Lower lobe of right lung (tissue), 2 donors: ENCODE measurements at regions not wholly inside any gene's neighbourhood (a gene's known extent, or its start where the extent isn't known, plus 50 kb on each side); places are given as distances from the start of the nearest gene placed in this dataset.

ENCODE experiments used
- ATAC-seq, 2 donors: fragments of 200-7000 bp; cut with Tn5 transposase; one replicate each; pipeline ENCODE4 v1.9.1; 2020 to 2022; ENCODE audit warnings: mild to moderate bottlenecking in 2 of 2, moderate library complexity in 2 of 2
- DNase-seq: peaks from one replicate; pipeline ENCODE4 v3.0.0-alpha.2; 2020
- H3K27ac ChIP-seq: fragments of 200-600 bp; one replicate; pipeline ENCODE4 v1.8.0; 2022
- H3K27me3 ChIP-seq: fragments of 200-600 bp; one replicate; pipeline ENCODE4 v1.8.0; 2022; ENCODE audit warnings: low read depth
- H3K36me3 ChIP-seq: fragments of 200-600 bp; one replicate; pipeline ENCODE4 v1.8.0; 2022; ENCODE audit warnings: mild to moderate bottlenecking
- H3K4me1 ChIP-seq: fragments of 200-600 bp; one replicate; pipeline ENCODE4 v1.8.0; 2022
- H3K4me3 ChIP-seq: fragments of 200-600 bp; one replicate; pipeline ENCODE4 v1.8.0; 2022; ENCODE audit warnings: mild to moderate bottlenecking
- H3K9me3 ChIP-seq: fragments of 200-600 bp; one replicate; pipeline ENCODE4 v1.8.0; 2022
- CTCF ChIP-seq: fragments of 200-600 bp; IDR thresholded peaks from one replicate; pipeline ENCODE4 v1.8.0; 2022; ENCODE audit warnings: antibody characterized with exemption, mild to moderate bottlenecking
- intact Hi-C: fragments of 100-400 bp; cut with DNase I; formaldehyde crosslinking; loops from one replicate; pipeline ENCODE4 v1.11.0; 2022
- donor health status: DM: no; HTN: yes; CAD: no; lungs with severe emphysema.

GRCh38 chr2:12070581-12070980 is 324.1 kb downstream of the LPIN1 start:
- ATAC-seq = no peak
- H3K9me3 ChIP-seq = no peaks in the 10 kb centered on the region
- no peak for TF ChIP-seq CTCF
- no peak for DNase-seq
- H3K36me3 ChIP-seq = no peaks in the 10 kb centered on the region
- H3K4me1 ChIP-seq = no peaks in the 10 kb centered on the region
- H3K4me3 ChIP-seq = no peak overlapping the region
- no peak overlapping the region for H3K27ac ChIP-seq
- intact Hi-C loops = no loop called here
- H3K27me3 ChIP-seq = no peaks in the 10 kb centered on the region

GRCh38 chr2:12071318-12071717 is 324.9 kb downstream of the LPIN1 start:
- Histone ChIP-seq H3K4me1 (no peaks in the 10 kb centered on the region), H3K4me3 (no peak overlapping the region), H3K36me3 (no peaks in the 10 kb centered on the region), H3K27me3 (no peaks in the 10 kb centered on the region), H3K27ac (no peak overlapping the region), H3K9me3 (no peaks in the 10 kb centered on the region)
- TF ChIP-seq CTCF = no peak
- intact Hi-C loops = no loop called here
- DNase-seq = no peak
- no peak for ATAC-seq

- DNase-seq (no peak), ATAC-seq (no peak)
- H3K27ac ChIP-seq = no peak overlapping the region
- TF ChIP-seq CTCF = no peak
- H3K9me3 ChIP-seq = no peaks in the 10 kb centered on the region
- intact Hi-C loops = no loop called here
- H3K27me3 ChIP-seq = no peaks in the 10 kb centered on the region
- H3K4me1 ChIP-seq = no peaks in the 10 kb centered on the region
- H3K4me3 ChIP-seq = no peak overlapping the region
- no peaks in the 10 kb centered on the region for H3K36me3 ChIP-seq
These were observed 326.9 kb downstream of the LPIN1 start for GRCh38 chr2:12073217-12073852.

- DNase-seq (no peak), ATAC-seq (no peak)
- Histone ChIP-seq H3K9me3 (no peaks in the 10 kb centered on the region), H3K36me3 (no peaks in the 10 kb centered on the region), H3K27me3 (no peaks in the 10 kb centered on the region), H3K4me1 (no peaks in the 10 kb centered on the region), H3K27ac (no peak overlapping the region), H3K4me3 (no peak overlapping the region)
- intact Hi-C loops = no loop called here
- TF ChIP-seq CTCF = no peak
These were observed 327.9 kb downstream of the LPIN1 start for GRCh38 chr2:12074126-12074844.

GRCh38 chr2:12074845-12075217 is 328.4 kb downstream of the LPIN1 start:
- Histone ChIP-seq H3K9me3 (no peaks in the 10 kb centered on the region), H3K4me1 (no peaks in the 10 kb centered on the region), H3K4me3 (no peak overlapping the region), H3K36me3 (no peaks in the 10 kb centered on the region), H3K27me3 (no peaks in the 10 kb centered on the region), H3K27ac (no peak overlapping the region)
- TF ChIP-seq CTCF = no peak
- no peak for ATAC-seq
- no peak for DNase-seq
- intact Hi-C loops = no loop called here
